GM21576 (cell line): ENCODE measurements at regions not wholly inside any gene's neighbourhood (a gene's known extent, or its start where the extent isn't known, plus 50 kb on each side); places are given as distances from the start of the nearest gene placed in this dataset.
A peak's percentile ranks its signal among the peaks of the same experiment; 100 is the strongest.

Source experiments
- ATAC-seq: cut with Tn5 transposase; IDR thresholded peaks from one replicate; pipeline ENCODE4 v1.9.1; 2021; ENCODE audit warnings: mild to moderate bottlenecking, moderate library complexity; ENCODE audit not compliant: unreplicated experiment

DNA sequence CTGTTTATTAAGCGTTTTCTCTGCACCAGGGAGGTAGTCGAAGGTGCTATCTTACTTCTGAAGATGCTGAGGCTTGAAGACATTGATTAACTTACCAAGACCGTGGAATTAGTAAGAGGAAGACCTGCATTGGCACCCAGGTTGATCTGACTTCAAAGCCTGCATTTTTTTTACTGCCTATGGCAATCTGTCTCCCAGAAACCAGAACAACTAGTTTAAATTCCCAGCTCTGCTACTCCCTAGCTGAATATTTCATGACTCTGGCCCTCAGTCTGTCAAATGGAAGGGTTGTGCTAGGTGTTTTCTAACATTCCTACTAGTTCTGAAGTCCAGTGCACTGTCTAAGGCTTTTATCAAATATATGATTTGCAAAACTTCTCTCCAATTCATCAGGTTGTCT is 52.0 kb upstream of the GRAMD1B start:
- ATAC-seq = no peak

DNA sequence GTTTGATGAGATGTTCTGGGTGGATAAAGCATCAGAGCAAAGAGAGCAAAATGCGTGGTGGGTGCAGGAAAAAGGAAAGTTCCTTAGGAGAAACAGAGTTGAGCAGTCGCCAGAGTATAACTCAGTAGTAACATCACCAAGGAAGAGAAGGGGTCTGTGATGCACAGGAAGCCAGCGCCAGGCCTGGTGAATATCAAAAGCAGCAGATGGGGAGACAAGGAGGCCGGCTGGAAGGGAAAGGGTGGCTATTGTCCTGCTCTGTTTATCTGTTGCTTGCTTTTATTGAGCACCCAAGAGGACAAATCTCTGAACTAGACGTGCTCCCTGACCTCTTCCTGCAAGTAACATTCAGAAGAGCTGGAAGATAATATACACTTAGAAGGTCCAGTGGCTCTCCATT is 52.7 kb upstream of the GRAMD1B start:
- no peak for ATAC-seq

DNA sequence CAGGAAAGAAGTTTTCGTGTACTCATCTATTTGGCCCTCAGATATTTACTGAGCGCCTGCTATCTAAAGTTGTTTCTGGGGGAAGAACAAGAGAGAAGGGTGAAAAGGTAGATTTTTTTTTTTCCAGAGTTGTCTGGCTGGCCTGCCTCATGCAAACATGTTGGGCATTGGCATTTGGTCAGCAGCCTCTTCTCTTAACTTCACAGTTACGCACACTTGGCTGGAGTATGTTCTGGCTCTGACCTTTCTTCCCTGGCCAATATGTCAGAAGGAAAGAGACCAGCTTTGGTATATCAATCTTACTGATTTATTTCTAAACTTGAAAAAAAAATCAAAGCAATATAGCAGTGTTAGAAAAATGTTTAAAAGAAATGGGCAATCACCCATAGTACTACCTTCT is 54.2 kb upstream of the GRAMD1B start:
- ATAC-seq = no peak

DNA sequence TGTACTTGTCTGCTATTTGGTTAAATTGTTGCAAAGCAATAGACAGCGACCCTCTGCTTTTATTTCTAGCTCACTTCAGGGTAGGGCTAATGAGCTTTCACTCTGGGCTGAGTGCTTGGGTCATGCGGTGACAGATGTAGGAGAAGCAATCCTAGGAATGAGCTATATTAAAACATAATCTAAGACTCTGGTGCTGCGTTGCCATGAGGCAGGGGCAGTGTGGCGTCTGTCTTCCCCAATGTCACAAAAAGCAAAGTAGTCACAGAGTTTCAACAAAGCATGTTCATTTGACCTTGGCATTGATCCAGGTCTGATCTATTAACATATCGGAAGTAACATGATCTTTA is 55.5 kb upstream of the GRAMD1B start:
- ATAC-seq = no peak

DNA sequence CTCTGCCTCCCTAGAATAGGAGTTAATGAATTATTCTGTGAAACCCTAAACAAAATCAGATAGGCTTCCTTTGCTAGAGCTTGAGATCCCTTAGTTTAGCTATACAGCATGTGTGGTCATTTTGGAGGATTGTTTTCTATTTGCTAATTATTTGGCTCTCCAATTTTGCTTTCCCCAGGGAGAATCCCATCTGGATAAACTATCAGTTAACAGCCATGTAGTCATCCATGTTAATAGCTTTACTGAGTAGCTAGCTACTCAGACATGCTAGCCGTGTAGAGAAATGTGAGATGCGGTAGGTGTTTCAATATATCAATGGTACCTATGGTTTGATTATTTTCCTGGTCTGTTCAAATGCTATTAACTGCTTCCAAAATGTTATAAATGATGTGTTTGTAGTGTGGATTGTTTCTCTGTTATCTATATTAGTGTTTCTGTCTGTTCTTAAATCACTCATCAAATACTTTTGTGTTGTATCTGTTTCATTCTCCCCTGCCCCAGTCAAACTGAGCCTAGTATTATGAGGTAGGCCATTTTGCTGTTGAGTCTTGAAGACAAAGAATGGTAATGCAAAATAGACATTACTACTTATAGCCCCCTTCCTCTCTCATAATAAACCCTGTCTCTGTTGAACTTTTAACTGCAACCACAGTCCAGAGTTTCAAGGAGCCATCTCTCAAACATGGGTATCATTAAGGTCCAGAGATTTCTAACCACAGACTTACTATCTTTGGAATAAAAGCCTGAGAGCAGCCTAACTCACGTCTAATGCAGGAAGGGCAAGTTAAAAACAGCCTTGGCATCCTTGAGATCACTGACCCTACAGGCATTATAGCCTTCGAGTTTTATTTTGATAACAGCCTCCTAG is 56.1 kb upstream of the GRAMD1B start:
- ATAC-seq = no peak

DNA sequence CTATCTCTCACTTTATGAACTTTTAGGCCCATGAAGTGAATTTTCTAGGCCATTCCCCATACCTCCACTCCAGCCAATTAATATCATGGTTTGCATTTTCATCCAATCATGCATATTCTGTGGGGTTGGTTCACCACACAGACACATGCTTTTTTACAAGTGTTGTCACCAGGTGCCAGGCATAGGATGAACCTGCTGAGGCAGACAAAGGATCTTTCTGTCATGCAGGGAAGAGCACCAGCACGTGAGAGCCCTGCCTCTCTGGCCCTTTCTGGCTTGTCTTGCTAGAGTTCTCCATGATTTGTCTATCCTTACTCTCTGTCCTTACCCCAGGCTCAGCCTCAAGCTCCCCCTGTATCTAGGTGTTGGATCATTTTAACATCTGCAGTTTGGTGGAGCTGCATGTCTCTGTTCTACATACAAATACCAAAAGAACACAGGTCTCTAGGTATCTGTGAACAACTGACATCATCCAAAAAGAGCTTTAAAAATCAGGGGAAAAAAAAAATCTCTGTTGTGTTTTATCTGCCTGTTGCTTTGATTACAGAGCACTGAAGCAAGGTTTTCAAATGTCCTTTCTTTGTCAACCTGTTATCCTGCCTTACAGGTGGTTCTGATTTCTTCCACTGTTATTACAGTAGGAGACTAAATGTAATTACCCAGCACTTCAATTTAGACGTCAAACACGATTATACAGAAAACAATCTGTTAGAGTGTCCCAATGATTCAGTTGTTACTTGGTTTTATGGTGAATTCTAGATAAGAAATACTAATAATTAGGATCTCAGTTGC is 58.4 kb upstream of the GRAMD1B start:
- no peak for ATAC-seq

DNA sequence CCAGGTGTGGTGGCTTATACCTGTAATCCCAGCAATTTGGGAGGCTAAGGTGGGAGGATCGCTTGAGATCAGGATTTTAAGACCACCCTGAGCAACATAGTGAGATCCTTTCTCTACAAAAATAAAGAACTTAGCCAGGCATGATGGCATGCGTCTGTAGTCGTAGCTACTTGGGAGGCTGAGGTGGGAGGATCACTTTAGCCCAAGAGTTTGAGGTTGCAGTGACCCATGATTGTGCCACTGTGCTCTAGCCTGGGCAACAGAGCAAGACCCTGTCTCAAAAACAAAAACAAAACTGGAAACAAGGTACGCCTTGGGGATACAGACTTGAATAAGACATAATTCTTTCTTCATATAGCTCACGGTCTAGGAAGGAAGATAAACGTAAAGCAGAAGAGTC is 63.1 kb upstream of the GRAMD1B start:
- ATAC-seq = no peak

DNA sequence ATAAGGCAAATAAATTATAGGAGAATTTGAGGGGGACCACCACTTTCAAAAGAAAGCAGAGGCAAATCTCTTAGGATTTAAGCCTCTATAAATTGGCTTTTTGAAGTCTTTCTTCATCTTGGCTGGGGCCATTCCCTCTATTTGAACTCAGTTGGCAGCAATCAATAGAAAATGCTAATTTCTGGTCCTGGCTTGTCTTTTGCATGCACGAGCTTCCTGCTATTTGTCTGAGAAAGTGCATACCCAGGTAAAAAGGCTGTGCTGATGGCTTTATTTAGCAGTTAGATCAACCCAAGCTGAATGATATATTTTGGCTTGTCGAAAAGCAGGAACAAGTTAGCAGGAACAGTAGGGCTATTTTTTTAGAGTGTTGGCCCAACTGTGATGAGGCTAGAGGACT is 64.1 kb upstream of the GRAMD1B start:
- no peak for ATAC-seq

DNA sequence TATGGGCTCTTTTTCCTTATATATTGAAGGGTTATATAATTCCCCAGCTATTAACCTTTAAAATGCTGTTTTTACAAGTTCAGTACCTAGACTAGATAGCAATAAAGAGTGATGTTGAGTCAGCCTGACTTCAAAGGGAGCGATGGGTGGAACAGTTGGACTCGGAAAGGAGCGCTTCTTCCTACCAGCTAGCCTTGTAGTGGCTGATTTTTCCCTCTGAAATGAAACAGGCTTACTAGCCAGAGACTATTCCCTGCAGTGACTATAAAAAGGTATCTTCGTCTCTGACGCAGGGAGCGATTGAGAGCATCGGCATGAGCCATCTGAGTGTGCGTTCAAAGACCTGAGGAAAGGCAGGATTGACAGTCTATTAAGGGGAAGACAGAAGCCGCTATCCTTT is 66.0 kb upstream of the GRAMD1B start:
- no peak for ATAC-seq

DNA sequence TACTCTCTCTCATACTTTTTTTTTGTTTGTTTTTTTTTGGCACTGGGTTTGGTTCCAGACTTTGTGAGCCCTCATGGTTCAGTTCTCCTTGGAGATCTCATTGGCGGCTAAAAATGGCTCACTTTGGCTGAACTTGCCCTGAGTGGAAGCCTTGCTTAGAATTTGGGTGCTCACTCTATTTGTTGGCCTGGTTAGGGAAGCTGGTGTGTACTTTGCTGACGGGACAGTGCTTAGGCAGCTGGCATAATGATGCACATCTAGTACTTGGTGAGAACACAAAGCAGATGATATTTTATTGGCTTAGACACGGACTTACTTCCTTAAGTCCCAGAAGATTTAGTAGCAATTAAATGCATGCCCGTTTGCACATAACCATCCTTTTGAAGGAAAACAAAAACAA is 66.5 kb upstream of the GRAMD1B start:
- no peak for ATAC-seq

DNA sequence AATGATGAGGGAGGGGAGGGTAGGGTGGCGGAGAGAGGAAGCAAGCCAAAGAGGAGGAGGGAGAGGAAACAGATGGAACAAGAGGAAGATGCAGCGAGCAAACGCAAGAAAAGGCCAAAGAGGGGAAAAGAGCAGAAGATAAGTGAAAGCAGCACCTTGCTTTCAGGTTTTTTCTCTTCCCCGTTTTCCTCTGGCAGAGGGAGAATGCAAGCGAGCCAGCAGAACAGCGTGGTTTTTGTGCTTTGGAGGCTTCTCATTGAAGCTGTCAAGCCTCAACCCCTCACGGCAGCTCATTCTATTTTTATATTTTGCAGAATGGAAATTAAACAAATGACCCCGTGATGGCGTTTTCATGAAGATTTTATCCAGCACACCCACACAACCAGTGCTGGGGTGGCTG is 67.1 kb upstream of the GRAMD1B start:
- ATAC-seq = no peak

DNA sequence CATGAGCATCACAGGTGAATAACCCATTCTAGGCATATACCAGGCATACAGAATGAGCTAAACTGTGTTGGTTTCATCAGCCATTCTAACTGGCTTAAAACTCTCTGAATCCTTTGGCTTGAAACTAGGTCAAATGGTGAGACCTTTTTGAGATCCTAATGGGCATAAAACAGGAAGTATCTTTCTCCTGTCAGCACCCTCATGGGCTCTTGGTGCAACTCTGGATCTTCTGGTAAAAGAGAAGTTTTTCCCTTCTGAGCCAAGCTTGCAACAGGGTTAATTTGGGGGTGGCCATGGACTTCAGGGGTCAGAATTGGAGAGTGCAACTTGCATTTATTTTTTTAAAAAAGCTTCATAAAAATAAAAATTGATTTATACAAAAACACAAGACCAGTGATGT is 67.9 kb upstream of the GRAMD1B start:
- ATAC-seq = no peak

DNA sequence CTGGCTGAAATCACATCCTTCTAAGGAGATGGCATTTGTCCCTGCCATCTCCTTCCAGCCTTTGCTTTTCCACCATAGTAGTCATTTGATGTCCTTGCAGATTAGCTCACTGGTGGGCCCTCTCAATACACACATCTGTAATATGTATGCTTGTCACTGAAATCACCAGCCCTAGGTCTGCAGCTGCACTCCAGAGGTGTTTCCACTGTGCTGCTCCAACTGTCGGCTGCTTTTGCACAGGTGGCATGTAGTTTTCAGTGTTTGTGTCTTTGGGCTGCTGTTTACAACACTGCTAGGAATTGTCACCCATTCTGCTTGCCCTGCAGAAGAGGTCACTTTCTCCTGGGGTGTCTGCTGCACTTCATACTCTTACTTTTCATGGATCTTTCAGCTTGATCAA is 69.0 kb upstream of the GRAMD1B start:
- no peak for ATAC-seq

DNA sequence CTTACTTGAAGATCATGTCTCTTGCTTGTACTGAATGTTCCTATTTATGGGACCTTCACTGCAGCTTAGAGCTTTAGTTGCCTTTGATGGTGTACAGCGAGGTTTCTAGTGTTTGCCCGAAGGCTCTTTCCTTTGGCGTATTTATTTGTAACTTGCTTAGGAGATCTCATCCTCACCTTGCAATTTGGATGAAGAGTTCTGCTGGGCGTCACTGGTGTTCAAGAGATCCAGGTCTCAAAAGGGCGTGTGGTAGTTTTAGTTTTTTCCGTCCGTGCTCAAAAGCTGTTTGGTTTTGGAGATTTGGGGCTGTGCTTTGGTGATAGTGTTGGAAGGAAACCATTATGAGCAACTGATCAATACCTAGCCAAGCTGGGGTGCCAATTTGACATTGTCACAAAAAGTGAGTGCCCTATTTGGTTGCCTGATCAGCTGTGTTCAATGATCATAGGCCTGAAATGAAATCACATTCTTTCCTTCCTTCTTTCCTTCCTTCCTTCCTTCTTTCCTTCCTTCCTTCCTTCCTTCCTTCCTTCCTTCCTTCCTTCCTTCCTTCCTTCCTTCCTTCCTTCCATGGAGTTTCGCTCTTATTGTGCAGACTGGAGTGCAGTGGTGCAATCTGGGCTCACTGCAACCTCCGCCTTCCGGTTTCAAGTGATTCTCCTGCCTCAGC is 69.7 kb upstream of the GRAMD1B start:
- no peak for ATAC-seq

DNA sequence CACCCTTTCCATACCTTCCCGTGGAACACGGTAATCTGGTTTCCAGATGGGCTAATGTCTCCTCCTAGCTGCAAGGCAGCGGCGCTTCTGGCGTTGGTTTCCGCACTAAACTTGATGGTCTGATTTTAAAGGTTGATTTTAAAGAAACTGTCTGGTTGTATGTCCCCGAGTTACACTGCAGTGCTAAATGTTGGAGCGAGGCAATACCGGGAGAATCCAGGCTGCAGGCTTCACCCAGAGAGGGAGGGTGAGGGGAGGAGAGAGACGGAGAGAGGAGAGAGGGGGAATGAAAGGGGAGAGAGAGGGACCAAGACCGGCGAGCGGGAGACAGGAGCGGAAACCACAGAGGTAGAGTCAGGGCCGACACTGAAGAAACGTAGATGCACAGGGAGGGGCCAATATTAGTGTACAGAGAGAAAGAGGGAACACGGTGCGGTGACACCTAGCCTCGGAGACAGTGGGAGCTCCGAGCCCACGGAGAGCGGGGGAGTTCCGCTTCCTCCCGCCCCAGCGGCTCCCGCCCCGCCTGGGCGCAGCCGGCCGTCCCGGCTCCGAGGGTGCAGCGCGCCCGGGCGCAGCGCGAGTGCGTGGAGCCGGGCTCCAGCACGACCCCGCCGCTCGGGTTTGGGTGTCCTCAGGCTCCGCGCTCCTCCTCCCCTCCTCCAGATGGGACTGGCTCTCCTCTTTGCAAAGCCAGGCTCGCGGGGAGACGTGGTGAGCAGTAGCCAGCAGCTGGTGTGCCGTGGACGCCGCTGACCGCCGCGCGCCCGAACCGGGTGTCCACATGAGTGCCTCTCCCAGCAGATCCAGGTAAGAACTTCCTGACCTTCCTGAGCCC is 71.9 kb upstream of the GRAMD1B start:
- peak; percentile 67 for ATAC-seq

DNA sequence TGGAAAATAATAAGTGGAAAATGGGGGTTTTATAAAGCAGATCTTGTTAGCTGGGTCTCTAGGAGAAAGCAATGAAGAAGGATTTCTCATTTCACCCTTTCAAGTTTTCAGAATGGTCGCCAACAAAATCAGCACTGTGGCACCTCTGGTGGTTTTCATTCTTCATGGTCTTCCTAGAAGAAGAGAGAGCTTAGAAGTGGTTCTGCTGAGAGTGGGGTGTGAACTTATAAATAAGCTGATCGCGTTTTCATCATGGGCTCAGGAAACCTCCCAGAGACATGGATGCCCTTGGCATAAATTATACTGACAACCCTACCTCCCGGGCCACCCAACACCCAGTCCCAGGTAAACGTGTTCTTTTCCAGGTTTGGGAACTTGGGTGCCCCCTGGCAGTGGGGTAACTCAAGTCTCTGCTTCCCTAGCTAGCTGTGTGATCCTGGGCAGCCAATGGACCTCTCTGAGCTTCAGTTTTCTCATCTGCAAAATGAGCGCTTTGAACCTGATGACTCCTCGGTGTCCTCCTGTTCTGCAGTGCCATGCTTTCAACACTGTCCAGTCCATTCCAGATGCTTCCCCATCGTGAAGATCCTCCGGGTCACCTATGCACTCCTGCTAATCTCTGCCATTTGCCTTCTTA is 72.6 kb upstream of the GRAMD1B start:
- ATAC-seq = no peak

DNA sequence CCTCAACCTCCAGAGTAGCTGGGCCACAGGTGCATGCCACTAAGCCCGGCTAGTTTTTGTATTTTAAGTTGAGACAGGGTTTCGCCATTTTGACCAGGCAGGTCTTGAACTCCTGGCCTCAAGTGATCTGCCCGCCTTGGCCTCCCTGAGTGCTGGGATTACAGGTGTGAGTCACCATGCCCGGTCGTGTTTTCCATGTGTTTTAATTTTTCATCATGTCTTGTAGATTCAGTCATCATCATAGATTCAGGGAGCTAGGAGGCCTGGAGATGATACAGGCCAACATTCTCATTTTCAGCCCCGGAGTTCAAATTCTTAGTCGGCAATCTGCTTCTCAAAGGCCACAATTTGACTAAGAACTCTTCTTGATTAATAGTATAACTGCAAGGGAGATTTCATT is 73.5 kb upstream of the GRAMD1B start:
- no peak for ATAC-seq

DNA sequence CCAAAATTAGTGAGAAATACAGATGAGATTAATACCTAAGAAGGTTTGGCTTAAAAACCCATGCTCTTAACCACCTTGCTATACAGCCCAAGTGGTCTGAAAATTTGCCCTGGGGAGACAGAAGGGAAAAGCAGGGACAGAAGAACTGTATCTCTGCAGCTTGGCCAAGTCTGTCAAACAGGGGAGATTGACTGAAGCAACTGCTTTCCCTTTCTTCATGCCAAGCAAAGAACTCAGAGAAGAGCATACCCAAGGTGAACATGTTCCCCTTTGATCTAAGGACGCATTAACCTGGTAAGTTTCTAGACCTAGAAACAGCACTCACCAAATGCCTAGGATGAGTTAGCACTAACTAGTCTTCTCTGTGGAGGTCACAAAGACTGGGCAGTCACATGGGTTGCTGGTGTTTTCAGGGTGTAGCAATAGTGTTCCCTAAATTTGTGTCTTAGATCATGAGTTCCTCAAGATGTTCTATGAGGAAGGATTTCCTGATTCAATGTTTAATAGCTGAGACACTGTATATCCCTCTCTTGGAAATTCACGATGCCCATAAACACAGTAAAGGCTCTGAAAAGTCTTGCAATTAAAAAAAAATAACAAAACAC is 75.6 kb upstream of the GRAMD1B start:
- ATAC-seq = no peak

DNA sequence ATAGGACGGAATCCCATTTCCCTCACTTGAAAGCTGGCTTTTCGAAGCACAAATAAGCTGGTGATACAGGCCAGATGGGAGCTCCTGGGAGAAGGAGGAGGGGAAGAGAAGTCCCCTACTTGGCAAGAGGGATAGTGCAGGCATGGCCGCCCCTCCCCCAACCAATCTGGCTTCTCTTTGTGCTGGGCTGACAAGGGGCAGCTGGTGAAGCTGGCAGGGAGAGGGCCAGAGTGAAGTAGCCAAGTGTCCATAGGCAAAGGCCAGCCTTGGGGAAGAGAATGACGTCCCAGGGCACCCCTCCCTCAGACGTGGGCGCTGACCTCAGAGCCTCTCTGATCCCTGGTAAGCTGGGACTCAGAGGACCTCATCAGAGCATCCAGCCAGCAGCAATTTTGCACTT is 78.7 kb upstream of the GRAMD1B start:
- ATAC-seq = no peak

DNA sequence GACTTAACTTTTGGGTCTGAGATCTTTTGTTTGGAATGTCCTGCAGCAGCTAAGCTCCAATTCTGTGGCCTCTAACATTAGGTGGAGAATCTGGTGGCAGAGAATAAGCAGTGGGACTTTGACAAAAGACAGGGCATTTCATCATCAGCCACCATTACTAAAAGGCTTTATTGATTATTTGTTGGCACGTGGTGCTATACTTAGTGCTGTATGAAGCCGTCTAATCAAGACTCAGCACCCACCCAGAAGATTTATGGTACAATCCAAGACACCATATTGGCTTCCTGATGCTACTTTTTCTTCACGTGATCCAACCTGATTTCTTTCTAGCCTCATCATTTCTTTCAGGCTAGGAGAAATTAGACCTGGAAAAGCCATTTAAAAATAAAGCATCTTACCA is 80.7 kb upstream of the GRAMD1B start:
- ATAC-seq = no peak
